ENCODE measurements at regions not wholly inside any gene's neighbourhood (a gene's known extent, or its start where the extent isn't known, plus 50 kb on each side); places are given as distances from the start of the nearest gene placed in this dataset.
"Not testable (repeated sequence)": the region's sequence is repeated elsewhere in the genome, so short reads cannot be mapped to it uniquely, and the experiment has no call there.

DNA sequence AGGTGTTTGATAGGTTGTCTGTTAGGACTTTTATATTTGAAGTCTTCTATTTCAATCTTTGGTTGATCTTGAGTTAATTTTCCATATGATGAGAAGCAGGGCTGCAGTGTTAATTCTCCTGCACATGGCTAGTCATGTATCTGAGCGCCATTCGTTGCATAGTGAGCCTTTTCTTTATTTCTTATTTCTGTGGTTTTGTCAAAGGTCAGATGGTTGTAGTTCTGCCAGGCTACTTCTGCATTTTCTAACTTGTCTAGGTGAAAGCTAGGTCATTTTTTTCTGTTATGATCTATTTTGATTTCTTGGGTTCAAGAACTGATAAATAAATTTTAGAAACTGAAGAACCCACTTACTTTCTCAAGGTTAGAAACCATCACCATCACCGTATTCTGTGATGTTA is 56.7 kb downstream of the CCDC74A start:
- Mint-ChIP-seq H3K27me3 (ENCODE audit: low read depth) (peaks cover 45% of the 10 kb centered on the region), H3K36me3 (ENCODE audit: insufficient read depth in 2 of 2) (no peaks in the 10 kb centered on the region), H3K4me3 (no peak overlapping the region), H3K9me3 (no peaks in the 10 kb centered on the region), H3K27ac (no peak overlapping the region), H3K4me1 (ENCODE audit: low read depth) (no peaks in the 10 kb centered on the region)
- no peak for ATAC-seq (replicated peaks in 1 of 2)
- DNase-seq: no peak

- DNase-seq (no peak), ATAC-seq (replicated peaks in 1 of 2) (no peak)
- no peak overlapping the region for H3K27ac Mint-ChIP-seq
- no peaks in the 10 kb centered on the region for H3K9me3 Mint-ChIP-seq
- no peak overlapping the region for H3K4me3 Mint-ChIP-seq
- H3K27me3 Mint-ChIP-seq (ENCODE audit: low read depth): peaks cover 43% of the 10 kb centered on the region
- no peaks in the 10 kb centered on the region for H3K4me1 Mint-ChIP-seq (ENCODE audit: low read depth)
- H3K36me3 Mint-ChIP-seq (ENCODE audit: insufficient read depth in 2 of 2): no peaks in the 10 kb centered on the region
These were observed 57.3 kb downstream of the CCDC74A start for GRCh38 chr2:131584940-131585339.

- DNase-seq (no peak), ATAC-seq (replicated peaks in 1 of 2) (no peak)
- Mint-ChIP-seq H3K27me3 (ENCODE audit: low read depth) (peaks cover 13% of the 10 kb centered on the region), H3K9me3 (no peaks in the 10 kb centered on the region), H3K4me3 (no peak overlapping the region), H3K27ac (no peak overlapping the region), H3K4me1 (ENCODE audit: low read depth) (no peaks in the 10 kb centered on the region), H3K36me3 (ENCODE audit: insufficient read depth in 2 of 2) (no peaks in the 10 kb centered on the region)
These were observed 60.6 kb downstream of the CCDC74A start for GRCh38 chr2:131588152-131588873.

GRCh38 chr2:131589126-131589525 is 61.4 kb downstream of the CCDC74A start:
- H3K9me3 Mint-ChIP-seq; H3K36me3 Mint-ChIP-seq (ENCODE audit: insufficient read depth in 2 of 2); H3K4me1 Mint-ChIP-seq (ENCODE audit: low read depth); H3K27me3 Mint-ChIP-seq (ENCODE audit: low read depth); ATAC-seq (replicated peaks in 1 of 2); H3K4me3 Mint-ChIP-seq; DNase-seq; H3K27ac Mint-ChIP-seq: not testable (repeated sequence)

- no peak for DNase-seq
- no peaks in the 10 kb centered on the region for H3K4me1 Mint-ChIP-seq (ENCODE audit: low read depth)
- no peak overlapping the region for H3K27ac Mint-ChIP-seq
- no peaks in the 10 kb centered on the region for H3K27me3 Mint-ChIP-seq (ENCODE audit: low read depth)
- no peak for ATAC-seq (replicated peaks in 1 of 2)
- H3K36me3 Mint-ChIP-seq (ENCODE audit: insufficient read depth in 2 of 2): no peaks in the 10 kb centered on the region
- no peak overlapping the region for H3K4me3 Mint-ChIP-seq
- H3K9me3 Mint-ChIP-seq: no peaks in the 10 kb centered on the region
These were observed 62.7 kb downstream of the CCDC74A start for GRCh38 chr2:131590366-131590765.

GRCh38 chr2:131590896-131591295 is 63.2 kb downstream of the CCDC74A start:
- ATAC-seq (replicated peaks in 1 of 2): no peak
- H3K27ac Mint-ChIP-seq: no peak overlapping the region
- H3K27me3 Mint-ChIP-seq (ENCODE audit: low read depth): no peaks in the 10 kb centered on the region

GRCh38 chr2:131596561-131596960 is 68.9 kb downstream of the CCDC74A start:
- H3K4me3 Mint-ChIP-seq; ATAC-seq (replicated peaks in 1 of 2); H3K36me3 Mint-ChIP-seq (ENCODE audit: insufficient read depth in 2 of 2); H3K9me3 Mint-ChIP-seq; H3K4me1 Mint-ChIP-seq (ENCODE audit: low read depth); DNase-seq; H3K27ac Mint-ChIP-seq: not testable (repeated sequence)
- H3K27me3 Mint-ChIP-seq (ENCODE audit: low read depth): peaks cover 16% of the 10 kb centered on the region

More at GRCh38 chr2:131590896-131591295, 63.2 kb downstream of the CCDC74A start:
- DNase-seq: no peak
- Mint-ChIP-seq H3K9me3 (no peaks in the 10 kb centered on the region), H3K36me3 (ENCODE audit: insufficient read depth in 2 of 2) (no peaks in the 10 kb centered on the region), H3K4me3 (no peak overlapping the region), H3K4me1 (ENCODE audit: low read depth) (no peaks in the 10 kb centered on the region)

GRCh38 chr2:131602444-131602843 is 74.8 kb downstream of the CCDC74A start:
- peaks cover 43% of the 10 kb centered on the region for H3K27me3 Mint-ChIP-seq (ENCODE audit: low read depth)
- not testable (repeated sequence) for ATAC-seq (replicated peaks in 1 of 2); H3K4me3 Mint-ChIP-seq; H3K27ac Mint-ChIP-seq; H3K4me1 Mint-ChIP-seq (ENCODE audit: low read depth); H3K9me3 Mint-ChIP-seq; DNase-seq; H3K36me3 Mint-ChIP-seq (ENCODE audit: insufficient read depth in 2 of 2)

- not testable (repeated sequence) for H3K36me3 Mint-ChIP-seq (ENCODE audit: insufficient read depth in 2 of 2); DNase-seq; H3K4me1 Mint-ChIP-seq (ENCODE audit: low read depth); ATAC-seq (replicated peaks in 1 of 2); H3K9me3 Mint-ChIP-seq; H3K27ac Mint-ChIP-seq; H3K4me3 Mint-ChIP-seq
- peaks cover 42% of the 10 kb centered on the region for H3K27me3 Mint-ChIP-seq (ENCODE audit: low read depth)
These were observed 77.0 kb downstream of the CCDC74A start for GRCh38 chr2:131604652-131605051.

DNA sequence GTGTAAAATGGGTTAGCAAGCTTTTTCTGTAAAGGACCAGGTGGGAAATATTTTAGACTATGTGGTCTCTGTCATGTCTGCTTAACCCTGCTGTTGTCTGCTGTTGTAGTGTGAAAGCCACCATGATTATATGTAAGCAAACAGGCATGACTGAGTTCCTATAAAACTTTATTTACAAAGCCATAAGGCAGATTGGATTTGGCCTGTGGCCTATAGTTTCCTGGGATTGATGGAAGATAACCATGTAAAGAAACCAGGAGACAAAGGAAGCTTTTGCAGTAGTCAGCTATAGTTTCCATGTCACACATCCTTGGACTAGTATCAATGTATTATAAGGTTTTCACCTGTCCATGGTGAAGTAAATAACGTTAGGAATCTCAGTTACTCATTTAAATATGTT is 78.7 kb downstream of the CCDC74A start:
- H3K27ac Mint-ChIP-seq; H3K36me3 Mint-ChIP-seq (ENCODE audit: insufficient read depth in 2 of 2); H3K4me3 Mint-ChIP-seq; H3K4me1 Mint-ChIP-seq (ENCODE audit: low read depth); DNase-seq; ATAC-seq (replicated peaks in 1 of 2); H3K9me3 Mint-ChIP-seq: not testable (repeated sequence)
- peaks cover 40% of the 10 kb centered on the region for H3K27me3 Mint-ChIP-seq (ENCODE audit: low read depth)

- not testable (repeated sequence) for ATAC-seq (replicated peaks in 1 of 2); H3K36me3 Mint-ChIP-seq (ENCODE audit: insufficient read depth in 2 of 2); H3K27ac Mint-ChIP-seq; DNase-seq; H3K9me3 Mint-ChIP-seq; H3K4me3 Mint-ChIP-seq; H3K4me1 Mint-ChIP-seq (ENCODE audit: low read depth)
- H3K27me3 Mint-ChIP-seq (ENCODE audit: low read depth): peaks cover 40% of the 10 kb centered on the region
These were observed 79.4 kb downstream of the CCDC74A start for GRCh38 chr2:131607056-131607455.

GRCh38 chr2:131614539-131614938 is 86.9 kb downstream of the CCDC74A start:
- not testable (repeated sequence) for H3K4me1 Mint-ChIP-seq (ENCODE audit: low read depth); H3K9me3 Mint-ChIP-seq; H3K27ac Mint-ChIP-seq; DNase-seq; H3K4me3 Mint-ChIP-seq; ATAC-seq (replicated peaks in 1 of 2); H3K36me3 Mint-ChIP-seq (ENCODE audit: insufficient read depth in 2 of 2)
- H3K27me3 Mint-ChIP-seq (ENCODE audit: low read depth): peaks cover 15% of the 10 kb centered on the region

- H3K27me3 Mint-ChIP-seq (ENCODE audit: low read depth): peaks cover 15% of the 10 kb centered on the region
- H3K4me3 Mint-ChIP-seq; H3K4me1 Mint-ChIP-seq (ENCODE audit: low read depth); DNase-seq; H3K9me3 Mint-ChIP-seq; H3K27ac Mint-ChIP-seq; ATAC-seq (replicated peaks in 1 of 2); H3K36me3 Mint-ChIP-seq (ENCODE audit: insufficient read depth in 2 of 2): not testable (repeated sequence)
These were observed 90.6 kb downstream of the CCDC74A start for GRCh38 chr2:131618320-131618719.

DNA sequence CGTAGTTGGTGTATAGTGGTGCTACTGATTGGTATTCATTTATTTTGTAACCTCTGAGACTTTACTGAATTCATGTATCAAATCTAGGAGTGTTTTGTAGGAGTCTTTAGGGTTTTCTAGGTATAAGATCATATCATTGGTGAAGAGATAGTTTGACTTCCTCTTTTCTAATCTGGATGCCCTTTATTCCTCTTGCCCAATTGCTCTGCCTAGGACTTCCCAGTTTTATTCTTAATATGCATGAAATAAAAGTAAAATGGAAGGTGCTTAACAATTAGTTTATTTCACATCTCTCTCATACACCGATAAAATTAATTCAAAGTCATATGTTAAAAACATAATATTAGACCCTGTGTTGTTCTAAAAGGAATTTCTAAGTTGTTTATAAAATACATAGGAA is 95.2 kb downstream of the CCDC74A start:
- H3K27me3 Mint-ChIP-seq (ENCODE audit: low read depth): peaks cover 11% of the 10 kb centered on the region
- H3K4me1 Mint-ChIP-seq (ENCODE audit: low read depth); ATAC-seq (replicated peaks in 1 of 2); H3K27ac Mint-ChIP-seq; DNase-seq; H3K9me3 Mint-ChIP-seq; H3K4me3 Mint-ChIP-seq; H3K36me3 Mint-ChIP-seq (ENCODE audit: insufficient read depth in 2 of 2): not testable (repeated sequence)

Data from activated T-cell treated with anti-CD3 and anti-CD28 coated beads, Interleukin-2, amount 50 U/mL, for 72 hours (primary cell).